Fibroblast of skin of back (primary cell): ENCODE measurements at regions not wholly inside any gene's neighbourhood (a gene's known extent, or its start where the extent isn't known, plus 50 kb on each side); places are given as distances from the start of the nearest gene placed in this dataset.
A peak's percentile ranks its signal among the peaks of the same experiment; 100 is the strongest.
"Not testable (repeated sequence)": the region's sequence is repeated elsewhere in the genome, so short reads cannot be mapped to it uniquely, and the experiment has no call there.

Experiments used
- DNase-seq: peaks from one replicate; pipeline ENCODE4 v3.0.0-alpha.2; 2013

GRCh38 chr2:113838744-113839444, 51.0 kb upstream of the ACTR3 start:
- no peak for DNase-seq

DNA sequence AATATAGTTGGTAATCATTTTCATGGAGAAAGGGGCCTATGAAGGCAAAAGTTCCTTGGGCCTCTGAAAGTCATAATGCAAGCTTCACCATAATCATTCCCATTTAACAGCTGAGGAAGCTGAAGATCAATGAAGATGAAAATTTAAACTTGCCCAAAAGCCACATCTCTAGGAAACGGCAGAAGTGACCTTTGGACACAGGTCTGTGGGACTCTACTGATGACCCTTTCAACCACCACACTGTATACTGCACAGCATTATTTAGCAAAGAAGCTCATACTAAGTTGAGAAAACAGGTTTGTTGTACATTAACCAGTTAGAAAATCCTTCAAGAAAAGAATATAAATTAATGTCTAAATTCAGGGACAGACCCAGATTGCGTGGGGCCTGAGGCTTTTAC, 51.6 kb upstream of the ACTR3 start:
- no peak for DNase-seq

DNA sequence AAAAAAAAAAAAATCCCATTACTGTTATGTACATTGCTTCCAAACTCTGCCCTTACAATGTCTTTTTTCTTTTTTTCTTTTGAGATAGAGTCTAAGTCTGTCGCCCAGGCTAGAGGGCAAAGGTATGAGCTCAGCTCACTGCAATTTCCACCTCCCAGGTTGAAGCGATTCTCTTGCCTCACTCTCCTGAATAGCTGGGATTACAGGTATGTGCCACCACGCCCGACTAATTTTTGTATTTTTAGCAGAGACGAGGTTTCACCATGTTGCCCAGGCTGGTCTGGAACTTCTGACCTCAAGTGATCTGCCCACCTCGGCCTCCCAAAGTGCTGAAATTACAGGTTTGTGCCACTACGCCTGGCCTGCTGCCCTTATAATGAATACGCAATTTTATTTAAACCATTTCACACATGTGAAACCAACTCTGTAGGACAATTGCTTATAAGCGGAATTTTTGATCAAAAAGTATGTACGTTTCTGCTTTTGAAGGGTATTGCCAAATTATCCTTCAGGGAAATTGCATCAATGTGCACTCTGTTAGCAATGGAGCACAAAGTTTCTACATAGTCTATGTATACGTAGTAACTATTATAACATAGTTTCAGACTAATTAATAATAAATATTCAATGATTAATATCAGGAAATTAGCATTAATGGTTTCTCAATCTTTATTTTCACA, 55.7 kb upstream of the ACTR3 start:
- DNase-seq = no peak

DNA sequence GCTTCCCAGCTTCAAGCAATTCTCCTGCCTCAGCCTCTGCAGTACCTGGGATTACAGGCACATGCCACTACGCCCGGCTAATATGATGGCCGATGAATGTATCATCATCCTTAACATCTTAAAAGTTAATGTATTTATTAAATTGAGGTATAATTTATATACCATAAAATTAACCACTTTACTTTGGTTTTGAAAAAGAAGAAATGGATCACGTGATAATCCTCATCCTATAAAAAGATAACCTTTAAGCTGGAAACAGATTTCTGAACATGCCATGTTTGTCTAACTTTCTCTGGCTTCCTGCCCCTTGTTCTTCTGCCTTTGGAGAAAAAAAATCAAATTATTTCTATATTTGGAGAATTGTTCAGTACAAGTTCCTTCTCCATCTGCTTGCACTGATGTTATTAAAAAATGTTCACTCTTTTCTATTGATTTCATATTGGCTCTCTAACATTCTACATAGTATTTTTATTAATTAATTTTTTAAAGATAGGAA, 57.0 kb upstream of the ACTR3 start:
- no peak for DNase-seq

- DNase-seq = no peak
These were observed 58.7 kb upstream of the ACTR3 start for GRCh38 chr2:113831161-113831560.

DNA sequence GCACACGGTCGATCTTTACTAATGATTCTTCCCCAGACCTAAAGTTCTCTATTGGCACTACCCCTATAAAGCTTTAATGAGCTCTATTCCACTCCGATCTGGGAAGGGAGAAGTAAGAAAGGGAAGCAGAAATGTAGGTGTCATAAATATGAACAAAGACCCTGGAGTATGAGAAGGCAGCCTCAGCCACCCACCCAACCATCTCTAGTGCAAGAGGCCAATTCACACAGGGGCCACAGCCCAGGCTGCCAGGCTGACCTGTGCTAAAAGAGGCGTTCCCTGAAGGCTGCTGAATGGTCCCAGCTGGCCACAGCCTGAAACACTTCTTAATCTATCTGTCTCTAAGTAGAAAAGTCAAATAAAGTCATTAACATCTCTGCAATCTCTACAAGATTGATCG, 60.1 kb upstream of the ACTR3 start:
- no peak for DNase-seq

- no peak for DNase-seq
These were observed 60.6 kb upstream of the ACTR3 start for GRCh38 chr2:113829270-113829669.

GRCh38 chr2:113828049-113828742, 61.7 kb upstream of the ACTR3 start:
- no peak for DNase-seq

GRCh38 chr2:113827426-113827825, 62.5 kb upstream of the ACTR3 start:
- DNase-seq = no peak

GRCh38 chr2:113826346-113827285, 63.3 kb upstream of the ACTR3 start:
- no peak for DNase-seq

DNA sequence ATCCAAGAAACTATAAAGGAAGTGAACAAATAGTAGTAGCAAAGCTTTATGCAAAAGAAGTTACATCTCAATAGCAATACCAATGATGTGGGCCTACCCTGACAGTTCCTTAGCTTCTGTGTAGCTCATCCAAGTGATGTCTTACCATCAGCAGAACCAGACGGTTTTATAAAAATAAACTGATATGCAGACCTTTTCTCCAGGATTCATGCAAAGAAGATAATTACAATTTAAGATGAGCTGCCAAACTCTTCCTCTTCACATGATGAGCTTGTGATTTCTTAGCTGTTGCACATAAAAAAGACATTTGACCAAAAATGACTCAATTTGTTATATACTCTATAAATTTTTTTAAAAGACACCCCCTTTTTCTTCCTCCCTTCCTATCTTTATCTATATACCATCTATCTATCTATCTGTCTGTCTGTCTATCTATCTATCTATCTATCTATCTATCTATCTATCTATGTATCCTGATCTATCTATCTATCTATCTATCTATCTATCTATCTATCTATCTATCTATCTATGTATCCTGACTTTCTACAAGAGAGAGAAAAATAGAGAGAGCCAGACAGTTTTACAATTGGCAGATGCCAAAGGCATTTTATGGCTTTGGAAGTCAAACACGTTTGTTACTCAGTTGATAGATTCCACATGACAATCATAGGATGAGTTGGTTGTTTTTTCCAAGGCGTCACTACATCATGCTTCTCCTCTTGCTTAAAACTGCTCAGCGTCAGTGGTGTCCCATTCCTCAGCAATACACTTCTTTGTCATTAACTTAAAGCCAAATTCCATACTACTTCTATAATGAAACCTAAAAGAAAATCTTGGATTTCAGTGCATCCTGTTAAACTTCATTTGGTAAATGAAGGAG, 65.9 kb upstream of the ACTR3 start:
- no peak for DNase-seq

DNA sequence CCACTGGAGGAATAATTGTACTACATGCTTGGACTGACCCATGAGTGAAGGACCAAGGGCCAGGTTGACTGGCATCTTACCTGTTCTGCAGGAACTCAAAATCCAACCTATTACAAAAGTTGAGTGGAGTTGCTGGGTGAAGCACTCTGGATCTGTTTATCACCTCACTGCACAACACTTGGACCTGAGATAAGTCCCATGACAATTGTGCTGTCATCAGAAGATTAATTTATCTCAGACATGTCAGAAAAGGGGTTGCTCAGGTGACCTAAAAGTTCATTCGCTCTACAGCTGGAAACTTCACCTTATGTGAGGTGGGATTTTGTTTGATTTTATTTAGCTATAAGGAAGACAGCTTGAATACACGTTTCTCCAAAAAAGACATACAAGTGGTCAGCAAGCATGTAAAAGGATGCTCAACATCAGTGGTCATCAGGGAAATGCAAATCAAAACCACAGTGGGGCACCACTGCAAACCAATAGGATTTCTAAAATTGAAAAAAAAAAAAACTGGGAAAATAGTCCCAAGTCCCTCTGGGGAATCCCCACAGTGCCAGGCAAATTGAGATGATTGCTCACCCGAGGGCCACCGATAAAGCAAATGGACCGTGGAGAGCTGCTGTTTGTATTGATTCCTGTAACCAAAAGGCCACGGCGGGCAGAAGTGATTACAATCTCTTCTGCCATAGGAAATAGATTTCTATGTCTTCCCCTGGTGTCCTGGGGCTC, 65.8 kb upstream of the SLC35F5 start:
- DNase-seq = no peak

DNA sequence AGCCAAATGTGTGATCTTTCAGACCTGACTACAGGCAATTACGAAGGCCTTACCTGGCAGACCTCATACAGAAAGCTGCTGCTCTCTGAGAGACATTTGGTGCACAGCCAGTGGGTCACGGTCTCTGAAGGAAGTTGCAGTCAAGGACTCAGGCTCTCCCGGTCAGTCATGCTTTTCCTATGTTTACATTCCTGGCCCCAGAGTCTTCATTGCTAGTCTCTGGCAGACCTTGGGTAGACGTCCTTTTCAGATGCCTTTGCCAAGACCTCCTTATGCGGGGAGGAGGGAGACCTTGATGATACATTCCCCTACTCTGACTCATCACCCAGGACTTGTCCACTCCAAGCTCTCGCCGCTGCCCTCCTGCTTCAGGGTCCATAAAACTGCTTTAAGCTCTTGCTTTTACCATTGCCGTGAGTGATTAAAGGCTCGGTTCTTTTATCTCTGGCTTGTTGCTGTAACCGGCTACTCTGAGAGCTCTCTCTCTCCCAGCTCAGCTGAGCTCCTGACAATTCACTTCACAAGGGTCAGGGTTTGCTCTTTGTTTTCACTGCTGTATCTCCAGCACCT, 62.0 kb upstream of the SLC35F5 start:
- DNase-seq = peak; percentile 95

DNA sequence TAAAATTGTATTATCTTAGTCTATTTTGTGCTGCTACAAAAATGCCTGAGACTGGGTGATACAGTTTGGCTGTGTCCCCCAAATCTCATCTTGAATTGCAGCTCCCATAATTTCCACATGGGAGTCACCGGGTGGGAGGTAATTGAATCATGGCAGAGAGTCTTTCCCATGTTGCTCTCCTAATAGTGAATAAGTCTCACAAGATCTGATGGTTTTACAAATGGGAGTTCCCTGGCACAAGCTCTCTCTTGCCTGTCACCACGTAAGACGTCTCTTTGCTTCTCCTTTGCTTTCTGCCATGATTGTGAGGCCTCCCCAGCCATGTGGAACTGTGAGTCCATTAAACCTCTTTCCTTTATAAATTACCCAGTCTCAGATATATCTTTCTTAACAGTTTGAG, 57.0 kb upstream of the SLC35F5 start:
- not testable (repeated sequence) for DNase-seq

- no peak for DNase-seq
These were observed 55.8 kb upstream of the SLC35F5 start for GRCh38 chr2:113812204-113812603.

DNA sequence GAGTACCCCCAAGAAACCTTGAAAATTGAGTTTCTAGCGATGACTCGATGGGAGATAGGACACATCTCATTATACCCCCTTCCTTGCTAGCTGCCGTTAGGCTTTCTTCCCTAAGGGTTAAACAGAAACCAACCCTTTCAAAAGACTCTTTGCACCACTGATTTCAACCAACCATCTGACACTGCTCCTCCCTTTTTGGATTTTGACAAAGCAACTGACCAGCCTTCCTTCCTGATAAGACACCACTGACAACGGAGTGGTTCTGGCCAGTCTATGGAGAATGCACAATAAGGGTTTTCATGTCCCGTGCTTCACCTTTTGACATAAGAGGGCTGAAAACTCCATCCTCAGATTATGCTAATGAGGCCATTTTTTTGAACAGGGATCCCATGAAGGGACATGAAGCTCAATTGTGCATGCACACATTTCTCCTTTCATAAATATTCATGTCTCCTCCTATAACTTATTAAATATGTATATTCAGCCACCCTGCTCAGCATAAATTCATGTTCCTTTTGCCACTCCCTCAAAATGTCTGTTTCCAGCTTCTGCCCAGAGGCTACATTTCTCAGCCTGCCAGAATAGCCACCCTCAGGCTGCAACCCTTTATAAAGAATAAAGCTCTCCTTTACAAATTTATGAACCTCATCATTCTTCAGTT, 52.8 kb upstream of the SLC35F5 start:
- DNase-seq = no peak

GRCh38 chr2:113807721-113808120, 51.3 kb upstream of the SLC35F5 start:
- no peak for DNase-seq

DNA sequence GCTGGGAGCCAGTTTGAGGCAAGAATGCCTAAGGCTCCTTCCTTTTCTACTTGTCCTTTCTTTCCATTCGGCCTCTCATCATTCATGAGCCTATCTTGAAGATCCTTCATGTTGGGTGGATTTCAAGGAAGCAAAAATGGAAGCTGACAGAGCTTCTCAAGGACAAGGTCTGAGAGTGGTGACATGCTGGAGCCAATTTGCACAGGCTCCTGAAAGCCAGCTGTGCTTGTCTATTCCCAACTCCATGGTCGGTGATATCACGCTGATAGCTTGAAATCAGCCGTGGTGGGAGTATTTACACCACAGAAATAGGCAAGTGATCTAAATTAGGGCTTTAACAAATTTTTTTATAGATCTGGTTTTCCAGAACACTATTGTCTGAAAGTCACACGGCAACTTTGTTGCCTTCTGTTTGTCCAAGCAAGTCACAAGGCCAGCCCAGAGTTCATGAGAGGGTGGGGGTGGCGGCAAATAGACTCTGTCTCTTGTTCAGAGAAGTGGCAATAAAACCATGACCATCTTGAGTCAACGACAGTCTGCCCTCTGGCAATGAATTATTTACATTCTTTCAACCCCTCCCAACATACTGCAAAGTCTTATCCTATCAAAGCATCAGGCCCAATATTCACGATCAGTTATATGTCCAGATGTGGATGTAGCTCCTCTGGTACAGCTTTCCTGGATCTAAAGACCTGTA, 49.9 kb upstream of the SLC35F5 start:
- DNase-seq = no peak
